GM18858 (cell line): ENCODE measurements at regions not wholly inside any gene's neighbourhood (a gene's known extent, or its start where the extent isn't known, plus 50 kb on each side); places are given as distances from the start of the nearest gene placed in this dataset.
A peak's percentile ranks its signal among the peaks of the same experiment; 100 is the strongest.

Source experiments
- ATAC-seq: cut with Tn5 transposase; IDR thresholded peaks from one replicate; pipeline ENCODE4 v1.9.1; 2021; ENCODE audit not compliant: unreplicated experiment

DNA sequence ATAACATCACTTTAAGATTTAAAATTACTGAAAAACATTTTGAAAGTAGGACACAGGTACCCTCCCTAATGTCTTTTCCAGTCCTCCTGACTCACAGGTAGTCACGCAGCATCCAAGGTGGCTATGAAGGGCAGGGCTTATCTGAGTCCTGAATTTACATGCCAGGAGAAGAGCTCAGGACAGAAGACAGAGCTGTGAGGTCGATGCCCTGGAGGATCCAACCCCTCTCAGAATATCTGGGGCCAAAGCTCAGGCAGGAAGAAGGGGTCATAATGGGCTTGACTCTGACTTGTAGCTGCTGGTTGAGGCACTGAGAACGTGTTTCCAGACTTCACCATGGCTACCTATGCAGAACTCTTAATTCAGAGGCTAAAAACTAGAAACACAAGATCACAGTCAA, 177.5 kb downstream of the AASDH start:
- ATAC-seq: no peak

DNA sequence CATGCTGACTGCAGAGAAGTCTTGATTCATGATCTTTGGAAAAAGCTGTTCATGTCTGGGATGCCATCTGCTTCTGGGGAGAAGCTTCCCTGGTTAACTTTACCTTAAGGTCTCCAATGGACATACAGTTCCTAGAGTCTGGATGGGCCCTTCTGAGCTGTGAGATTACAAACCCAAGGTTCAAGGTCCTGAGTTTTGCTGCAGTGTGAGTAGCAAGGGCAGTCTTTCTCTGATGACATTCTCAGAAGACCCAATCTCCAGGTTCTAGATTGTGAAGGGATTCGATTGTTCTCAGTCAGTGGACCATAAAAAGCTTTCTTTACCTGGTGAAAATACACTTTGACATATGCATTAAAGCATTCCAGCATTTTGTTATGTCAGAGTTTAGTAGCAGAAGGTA, 179.2 kb downstream of the AASDH start:
- ATAC-seq: no peak

DNA sequence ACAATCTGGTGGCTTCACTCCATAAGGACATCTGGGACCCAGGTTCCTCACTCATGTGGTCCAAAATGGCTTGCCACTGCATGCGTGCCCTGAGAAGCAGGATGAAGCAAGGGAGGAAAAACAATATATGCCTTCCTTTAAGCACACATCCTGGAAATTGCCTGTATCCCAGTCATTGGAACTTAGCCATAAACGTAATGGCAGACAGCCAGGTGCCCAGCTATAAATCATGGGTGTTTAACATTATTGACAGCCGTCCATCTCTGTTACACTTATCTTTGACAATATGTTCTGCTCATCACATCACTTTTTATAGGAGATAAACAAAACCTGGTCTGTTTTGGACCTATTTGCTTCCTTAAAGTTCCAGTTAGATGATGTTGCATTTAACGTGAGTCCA, 181.0 kb downstream of the AASDH start:
- ATAC-seq: no peak

DNA sequence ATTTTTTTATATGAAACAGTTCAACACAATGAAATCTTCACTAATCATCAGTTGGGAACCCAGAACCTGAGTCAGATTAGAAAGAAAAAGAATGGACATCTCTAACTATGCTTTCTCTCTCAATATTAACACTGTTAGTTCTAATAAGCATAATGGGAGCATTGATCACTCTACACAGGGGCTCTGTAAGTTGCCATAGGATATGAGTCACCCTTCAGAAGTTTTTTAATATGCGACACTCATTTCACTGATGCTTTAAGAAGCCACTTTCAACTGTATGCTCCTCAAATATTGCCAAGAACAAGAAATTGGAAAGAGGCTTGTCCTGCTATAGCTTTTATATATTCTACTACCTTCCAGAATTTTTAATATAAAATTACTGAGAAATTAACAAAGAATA, 187.0 kb downstream of the AASDH start:
- ATAC-seq: no peak

DNA sequence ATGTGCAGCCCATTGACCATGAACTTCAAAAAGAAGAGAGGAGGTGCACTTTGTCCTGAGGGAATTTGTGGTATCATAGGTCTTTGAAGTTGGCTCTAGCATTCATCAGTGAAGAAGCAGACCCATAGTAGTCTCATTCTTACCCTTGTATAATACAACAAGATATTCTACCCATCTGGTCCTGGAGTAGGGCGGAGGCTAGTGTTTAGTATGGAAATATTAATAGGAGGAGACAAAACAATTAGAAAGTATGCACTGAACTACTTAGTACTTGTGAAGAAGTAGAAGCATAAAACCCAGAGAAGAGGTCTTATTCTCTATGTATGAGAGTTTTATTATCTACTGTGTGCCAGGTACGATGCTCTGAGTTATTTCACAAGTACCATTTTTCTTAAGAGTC, 189.0 kb downstream of the AASDH start:
- ATAC-seq: no peak

DNA sequence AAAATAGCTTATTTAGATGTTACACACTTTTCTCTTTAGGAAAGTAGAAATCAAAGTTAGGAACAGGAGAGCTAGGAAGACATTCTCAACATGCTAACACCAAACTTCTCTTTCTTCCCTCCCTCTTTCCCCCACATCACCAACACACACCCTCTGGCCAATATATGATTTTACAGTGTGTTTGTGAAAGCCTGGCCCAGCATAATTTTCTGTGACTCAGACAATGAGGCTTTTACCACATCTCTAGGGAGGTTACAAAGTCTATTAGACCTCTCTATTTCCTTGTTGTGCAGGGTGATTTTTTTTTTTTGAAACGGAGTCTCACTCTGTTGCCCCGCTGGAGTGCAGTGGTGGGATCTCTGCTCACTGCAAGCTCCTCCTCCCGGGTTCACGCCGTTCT, 189.9 kb downstream of the AASDH start:
- no peak for ATAC-seq

DNA sequence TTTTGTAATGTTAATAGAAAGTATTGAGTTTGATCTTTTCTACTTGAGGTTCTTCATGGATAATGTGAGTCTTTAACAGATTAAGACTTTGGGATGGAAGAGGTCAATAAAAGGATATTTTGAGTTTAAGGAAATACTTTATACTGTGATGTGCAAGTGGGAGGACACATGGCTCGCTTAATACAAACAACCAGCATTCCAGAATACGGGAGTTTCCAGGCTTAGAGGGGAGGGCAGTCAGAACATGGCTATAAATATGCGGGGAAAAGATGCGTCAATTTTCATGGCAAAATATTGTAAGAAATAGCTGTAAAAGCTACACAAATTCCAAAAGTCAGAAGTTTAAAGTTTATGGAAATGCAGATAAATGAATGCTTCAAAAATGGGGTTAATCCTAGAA, 192.3 kb downstream of the AASDH start:
- ATAC-seq: no peak

DNA sequence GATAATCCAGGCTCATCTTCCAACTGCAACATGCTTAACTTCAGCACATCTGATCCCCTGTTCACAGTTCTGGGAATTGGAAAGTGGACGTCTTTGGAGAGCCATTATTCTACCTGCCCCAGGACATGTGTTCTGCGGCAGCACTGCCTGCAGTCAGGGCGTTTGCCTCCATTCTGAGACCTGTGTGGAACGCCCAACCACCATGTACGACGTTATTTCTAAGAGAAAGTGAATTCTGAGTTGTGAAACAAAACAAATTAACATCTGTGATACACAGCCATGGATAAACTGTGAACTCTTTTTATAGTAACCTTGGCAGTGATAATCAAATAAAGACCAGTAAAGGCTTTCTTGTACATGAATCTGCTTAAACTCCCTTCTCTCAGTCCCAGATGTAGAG, 195.8 kb downstream of the AASDH start:
- no peak for ATAC-seq

DNA sequence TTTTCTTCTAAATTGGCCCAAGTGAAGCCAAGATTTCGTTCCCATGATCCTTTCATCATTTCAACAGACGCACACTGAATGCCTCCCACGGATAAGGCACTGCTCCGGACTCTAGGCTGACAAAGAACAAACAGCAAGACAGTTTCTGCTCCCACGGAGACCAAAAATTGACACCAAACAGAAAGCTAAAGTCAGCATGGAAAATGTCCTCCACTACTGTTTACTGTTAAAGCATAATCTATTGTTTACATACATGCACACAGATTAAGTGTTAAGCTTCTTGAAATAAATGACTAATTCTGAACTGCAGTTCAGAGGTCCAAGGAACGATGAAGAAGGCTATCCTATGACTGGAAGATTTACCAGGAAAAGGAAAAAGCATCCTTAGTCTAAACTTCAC, 199.6 kb downstream of the AASDH start:
- ATAC-seq: no peak

DNA sequence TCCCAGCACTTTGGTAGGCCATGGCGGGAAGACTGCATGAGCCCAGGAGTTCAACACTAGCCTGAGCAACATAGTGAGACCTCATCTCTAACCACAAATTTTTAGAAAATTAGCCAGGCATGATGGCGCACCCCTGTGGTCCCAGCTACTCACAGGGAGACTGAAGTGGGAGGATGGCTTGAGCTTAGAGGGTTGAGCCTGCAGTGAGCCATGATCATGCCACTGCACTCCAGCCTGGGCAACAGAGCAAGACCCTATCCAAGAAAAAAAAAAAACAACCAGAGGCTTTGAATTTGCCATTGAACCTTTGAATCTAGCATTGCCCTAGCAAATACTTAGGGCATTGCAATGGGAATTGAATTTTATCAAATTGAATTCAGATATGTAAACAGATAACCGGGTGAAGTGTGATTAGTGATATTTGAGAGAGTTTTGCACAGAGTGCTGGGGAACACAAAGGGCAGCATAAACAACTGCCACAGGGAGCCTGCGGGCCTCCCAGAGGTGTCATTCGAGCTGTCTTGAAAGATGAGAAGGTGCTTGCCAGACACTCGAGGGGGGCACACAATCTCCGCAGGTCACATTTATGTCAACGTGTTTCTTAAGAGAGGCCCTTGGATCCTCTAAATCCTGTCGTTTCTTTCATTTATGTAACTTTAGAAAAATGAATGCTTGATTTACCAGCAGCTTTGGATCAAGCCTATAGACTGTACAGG, 200.3 kb downstream of the AASDH start:
- ATAC-seq: no peak

DNA sequence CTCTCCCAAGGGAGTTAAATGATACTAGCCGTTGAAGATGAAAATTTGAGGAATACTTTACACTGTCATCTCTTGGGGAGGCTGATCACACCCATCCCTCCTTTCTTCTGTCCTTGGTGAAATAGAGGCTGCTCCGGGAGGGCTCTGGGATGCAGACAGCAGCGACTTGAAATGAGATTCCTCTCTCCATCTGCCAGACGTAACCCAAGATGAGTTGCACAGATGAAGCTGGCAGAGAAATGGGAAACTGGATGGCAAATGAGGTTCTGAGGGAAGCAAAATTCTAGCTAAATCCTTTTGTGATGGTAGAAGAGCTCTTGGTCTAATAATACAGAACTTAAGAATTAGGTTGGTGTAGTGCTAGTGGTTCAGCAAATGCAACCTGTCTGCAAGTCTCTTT, 201.4 kb downstream of the AASDH start:
- no peak for ATAC-seq

DNA sequence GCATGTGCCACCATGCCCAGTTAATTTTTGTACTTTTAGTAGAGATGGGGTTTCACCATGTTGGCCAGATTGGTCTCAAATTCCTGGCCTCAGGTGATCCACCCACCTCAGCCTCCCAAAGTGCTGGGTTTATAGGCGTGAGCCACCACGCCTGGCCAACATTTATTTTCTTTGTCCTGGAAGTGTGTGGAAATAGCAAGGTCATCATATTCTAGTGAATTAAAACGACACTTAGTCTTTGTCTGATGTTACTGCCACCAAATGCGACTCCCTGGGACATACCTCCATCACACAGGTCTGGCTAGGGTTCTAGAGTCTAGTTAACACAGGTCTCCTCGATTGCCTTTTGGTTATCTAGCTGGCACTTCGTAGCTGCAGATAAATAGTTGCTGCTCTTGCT, 203.1 kb downstream of the AASDH start:
- no peak for ATAC-seq

DNA sequence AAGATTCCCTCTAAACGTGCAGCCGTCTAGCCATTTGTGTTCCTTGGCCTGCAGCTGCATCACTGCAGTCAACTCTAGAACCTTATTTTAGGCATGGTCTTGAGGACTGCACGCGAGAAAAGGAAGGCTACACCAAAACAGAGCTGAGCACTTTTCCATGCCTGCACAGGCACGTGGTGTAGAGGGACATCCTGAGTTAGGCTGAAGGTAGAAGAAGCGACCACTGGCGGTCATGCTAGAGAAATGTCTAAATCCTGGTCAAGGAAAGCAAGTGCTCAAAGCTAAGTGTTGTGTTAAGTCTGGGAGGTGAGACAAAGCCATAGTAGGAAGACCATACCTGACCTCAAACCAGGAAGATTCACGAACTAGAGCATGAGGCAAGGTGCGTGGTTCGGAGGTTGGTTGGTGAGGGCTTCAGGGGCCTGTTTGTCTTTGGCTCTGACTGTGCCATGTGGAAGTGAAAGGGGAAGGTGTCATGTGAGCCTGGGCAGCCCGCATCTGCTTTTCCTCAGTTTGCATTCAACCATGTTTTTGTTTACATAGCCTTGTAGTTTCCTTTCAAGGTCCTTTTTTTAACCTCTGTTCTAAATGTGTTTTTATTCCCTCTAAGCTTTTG, 203.8 kb downstream of the AASDH start:
- ATAC-seq: peak; percentile 58

DNA sequence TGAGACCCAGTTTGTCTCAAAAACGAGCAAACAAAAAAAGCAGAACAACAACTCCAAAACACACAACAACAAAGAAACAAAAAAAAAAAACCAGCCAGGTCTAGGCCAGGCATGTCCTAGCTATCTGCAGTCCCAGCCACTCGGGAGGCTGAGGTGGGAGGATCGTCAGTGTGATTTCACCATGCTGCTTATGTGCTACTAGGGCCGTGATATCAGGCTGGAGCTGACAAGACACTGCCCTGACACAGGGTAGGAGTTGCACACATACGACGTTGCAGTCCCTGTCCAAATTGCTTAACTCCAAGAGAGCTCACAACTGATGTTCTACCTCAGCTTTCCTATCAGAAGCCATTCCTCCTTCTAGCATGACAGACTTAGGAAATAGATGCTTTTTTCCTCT, 204.9 kb downstream of the AASDH start:
- ATAC-seq: no peak

DNA sequence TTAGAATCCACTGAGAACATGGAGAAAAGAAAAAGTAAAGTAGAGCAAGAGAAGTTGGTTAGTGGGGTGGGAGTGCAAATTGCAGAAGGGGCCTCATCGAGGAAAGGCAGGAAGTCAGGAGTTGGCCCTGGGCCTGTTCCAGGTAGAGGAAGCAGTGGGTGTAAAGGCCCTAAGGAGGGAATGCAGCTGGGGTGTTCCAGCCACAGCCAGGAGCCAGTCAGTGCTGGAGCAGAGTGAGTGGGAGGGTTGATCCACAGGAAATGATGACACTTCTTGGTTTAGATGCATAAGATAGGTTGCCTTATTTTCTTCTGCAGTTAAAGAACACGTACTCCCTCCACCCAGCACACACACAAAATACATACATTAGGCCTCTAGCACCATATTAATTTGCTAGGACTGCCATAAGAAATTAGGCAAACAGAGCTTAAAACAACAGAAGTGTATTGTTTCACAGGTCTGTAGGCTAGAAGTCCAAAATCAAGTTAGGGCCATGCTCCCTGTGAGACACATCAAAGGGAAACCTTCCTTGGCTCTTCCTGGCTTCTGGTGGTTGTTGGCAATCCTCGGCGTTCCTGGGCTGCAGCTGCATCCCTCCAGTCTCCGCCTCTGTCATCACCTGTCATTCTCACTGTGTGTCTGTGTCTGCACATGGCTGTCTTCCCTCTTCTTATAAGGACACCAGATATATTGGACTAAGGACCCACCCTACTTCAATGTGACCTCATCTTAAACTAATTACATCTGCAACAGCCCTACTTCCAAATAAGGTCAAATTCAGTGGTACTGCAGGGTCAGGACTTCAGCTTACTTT, 205.9 kb downstream of the AASDH start:
- ATAC-seq: no peak

DNA sequence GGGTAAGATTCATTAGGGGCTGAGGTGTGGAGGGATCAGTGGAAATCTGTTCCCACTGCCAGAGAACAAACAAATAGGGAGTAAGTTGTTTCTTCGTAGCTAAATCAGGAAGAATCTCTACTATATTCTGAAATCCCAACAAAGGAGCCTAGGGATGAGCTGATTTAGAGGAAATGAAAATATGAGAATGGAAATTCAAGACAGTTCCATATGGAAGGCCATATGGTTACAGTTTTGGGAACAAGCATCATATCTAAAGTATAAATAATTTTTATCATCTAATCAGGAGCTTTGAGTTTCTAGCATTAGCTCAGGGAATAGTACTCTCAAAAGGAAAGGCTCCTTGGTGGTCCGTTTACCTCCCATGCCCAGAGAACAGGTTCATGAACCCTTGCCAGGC, 218.2 kb downstream of the AASDH start:
- no peak for ATAC-seq

DNA sequence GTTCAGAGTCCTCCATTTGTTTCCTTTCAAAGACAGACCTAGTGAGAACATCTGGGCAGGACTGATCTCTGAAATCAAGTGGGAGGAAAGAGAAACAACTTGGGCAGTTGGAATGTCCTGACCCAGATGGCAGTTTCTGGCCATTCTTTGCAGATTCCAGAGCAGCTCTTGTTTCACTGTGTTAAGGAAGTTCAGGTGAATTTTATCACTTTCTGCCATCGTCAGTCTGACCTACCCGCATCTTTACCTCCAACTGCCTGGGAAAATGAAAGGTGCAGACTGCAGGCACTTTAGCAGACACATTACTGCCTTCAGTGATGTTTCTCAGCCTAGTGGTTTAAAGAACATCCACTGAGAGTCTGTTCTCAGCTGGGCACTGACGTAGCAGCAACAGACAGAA, 216.2 kb downstream of the CEP135 start:
- ATAC-seq: no peak

DNA sequence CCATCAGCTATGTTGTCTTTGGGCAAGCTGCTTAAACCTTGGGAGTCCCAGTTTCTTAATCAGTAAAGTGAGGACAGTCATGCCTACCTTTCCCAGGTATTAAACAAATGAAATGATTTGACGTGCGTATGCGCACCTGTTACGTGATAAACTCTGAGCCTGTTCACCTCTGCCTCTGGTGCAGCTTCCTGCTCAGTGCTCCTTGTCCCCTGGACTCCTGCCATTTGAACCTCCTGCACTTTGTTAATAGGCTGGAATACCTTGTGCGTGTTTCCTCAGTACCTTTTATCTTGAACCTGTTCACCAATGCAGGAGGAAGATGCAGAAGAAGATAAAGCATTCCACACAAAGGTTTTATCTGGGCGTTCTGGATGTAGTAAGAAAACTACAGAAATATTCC, 211.9 kb downstream of the CEP135 start:
- ATAC-seq: no peak

DNA sequence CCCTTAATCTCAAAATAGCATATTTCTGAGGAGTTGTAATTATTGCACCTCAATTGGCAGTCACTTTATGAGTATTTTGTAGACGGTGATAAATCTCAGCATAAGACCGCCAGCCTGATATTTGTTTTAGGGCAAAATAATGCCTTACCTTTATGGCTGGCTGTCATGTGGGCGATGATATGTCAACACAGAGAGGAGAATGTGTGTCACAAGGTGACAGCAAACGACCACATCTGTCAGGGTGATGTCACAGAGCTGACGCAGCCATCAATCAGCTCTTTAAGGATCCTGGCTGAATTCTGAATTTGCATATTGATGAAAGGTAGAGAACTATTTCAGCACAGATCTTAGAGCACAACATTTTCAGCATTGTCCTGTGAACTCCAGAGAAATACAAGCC, 209.7 kb downstream of the CEP135 start:
- no peak for ATAC-seq

DNA sequence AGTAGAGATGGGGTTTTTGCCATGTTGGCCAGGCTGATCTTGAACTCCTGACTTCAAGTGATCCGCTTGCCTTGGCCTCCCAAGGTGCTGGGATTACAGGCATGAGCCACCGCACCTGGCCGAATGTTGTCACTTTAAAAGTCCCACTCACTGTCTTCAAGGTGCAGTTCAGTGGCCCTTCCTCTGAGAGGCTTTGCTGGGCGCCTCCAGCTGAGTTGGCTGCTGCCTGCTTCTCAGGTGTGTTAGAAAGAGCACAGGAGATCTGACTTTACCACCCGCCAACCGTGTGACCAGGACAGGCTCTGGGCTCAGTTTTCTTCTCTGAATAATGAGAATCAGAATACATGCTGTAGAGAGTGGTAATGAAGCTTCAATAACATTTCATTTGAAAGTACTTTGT, 207.4 kb downstream of the CEP135 start:
- ATAC-seq: no peak

DNA sequence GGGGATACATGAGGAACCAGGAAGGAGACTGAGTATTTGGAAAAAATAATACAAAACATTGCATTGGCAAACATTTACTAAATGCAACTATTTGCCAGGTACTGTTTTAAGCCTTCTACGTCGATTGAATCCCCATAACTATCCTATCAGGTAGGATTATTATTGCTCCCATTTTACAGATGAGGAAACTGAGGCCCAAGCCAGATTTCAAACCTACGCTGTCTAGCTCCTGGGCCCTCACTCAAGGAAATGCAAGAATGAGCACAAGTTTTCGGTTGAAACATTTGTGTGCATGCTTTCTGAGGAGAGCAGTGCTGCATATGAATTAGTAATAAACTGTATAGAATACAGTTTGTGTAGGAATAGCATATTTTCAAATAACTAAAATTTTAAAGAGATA, 206.7 kb downstream of the CEP135 start:
- no peak for ATAC-seq

DNA sequence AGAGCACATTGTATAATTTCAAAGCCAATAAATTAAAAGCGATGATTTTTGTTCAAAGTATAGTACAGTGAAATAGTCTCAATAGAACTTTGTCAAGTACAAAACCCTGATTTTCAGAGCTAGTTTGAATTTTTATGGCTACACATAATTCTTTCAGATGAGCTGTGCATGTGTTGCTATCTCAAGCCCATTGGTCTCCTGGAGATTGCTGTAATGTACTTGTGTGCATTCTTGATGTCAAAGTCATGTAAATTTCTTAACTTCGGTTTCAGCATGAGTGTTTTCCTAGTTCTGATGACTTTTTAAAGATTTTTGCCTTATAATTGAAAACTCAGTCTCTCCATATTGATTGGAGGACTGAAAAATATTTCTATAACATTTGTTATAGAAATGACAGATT, 200.8 kb downstream of the CEP135 start:
- ATAC-seq: no peak
